ENCODE measurements at regions not wholly inside any gene's neighbourhood (a gene's known extent, or its start where the extent isn't known, plus 50 kb on each side); places are given as distances from the start of the nearest gene placed in this dataset.

GRCh38 chr4:177155454-177155853 is 154.2 kb upstream of the NEIL3 start:
- TF ChIP-seq, protein P1, sequence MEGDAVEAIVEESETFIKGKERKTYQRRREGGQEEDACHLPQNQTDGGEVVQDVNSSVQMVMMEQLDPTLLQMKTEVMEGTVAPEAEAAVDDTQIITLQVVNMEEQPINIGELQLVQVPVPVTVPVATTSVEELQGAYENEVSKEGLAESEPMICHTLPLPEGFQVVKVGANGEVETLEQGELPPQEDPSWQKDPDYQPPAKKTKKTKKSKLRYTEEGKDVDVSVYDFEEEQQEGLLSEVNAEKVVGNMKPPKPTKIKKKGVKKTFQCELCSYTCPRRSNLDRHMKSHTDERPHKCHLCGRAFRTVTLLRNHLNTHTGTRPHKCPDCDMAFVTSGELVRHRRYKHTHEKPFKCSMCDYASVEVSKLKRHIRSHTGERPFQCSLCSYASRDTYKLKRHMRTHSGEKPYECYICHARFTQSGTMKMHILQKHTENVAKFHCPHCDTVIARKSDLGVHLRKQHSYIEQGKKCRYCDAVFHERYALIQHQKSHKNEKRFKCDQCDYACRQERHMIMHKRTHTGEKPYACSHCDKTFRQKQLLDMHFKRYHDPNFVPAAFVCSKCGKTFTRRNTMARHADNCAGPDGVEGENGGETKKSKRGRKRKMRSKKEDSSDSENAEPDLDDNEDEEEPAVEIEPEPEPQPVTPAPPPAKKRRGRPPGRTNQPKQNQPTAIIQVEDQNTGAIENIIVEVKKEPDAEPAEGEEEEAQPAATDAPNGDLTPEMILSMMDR (IDR thresholded peaks at IDR 0.05; ENCODE audit: borderline replicate concordance, insufficient read depth, low read depth, low read length), result no peak
- no peak overlapping the region for H3K4me3 ChIP-seq (ENCODE audit: low read depth, low read length)

- TF ChIP-seq, protein P1 (IDR thresholded peaks at IDR 0.05; ENCODE audit: borderline replicate concordance, insufficient read depth, low read depth, low read length), result no peak
- no peak overlapping the region for H3K4me3 ChIP-seq (ENCODE audit: low read depth, low read length)
These were observed 150.1 kb upstream of the NEIL3 start for GRCh38 chr4:177159600-177159999.

GRCh38 chr4:177161781-177162180 is 147.9 kb upstream of the NEIL3 start:
- TF ChIP-seq, protein P1 (IDR thresholded peaks at IDR 0.05; ENCODE audit: borderline replicate concordance, insufficient read depth, low read depth, low read length), result no peak
- no peak overlapping the region for H3K4me3 ChIP-seq (ENCODE audit: low read depth, low read length)

GRCh38 chr4:177163532-177163931 is 146.1 kb upstream of the NEIL3 start:
- TF ChIP-seq, protein P1 (IDR thresholded peaks at IDR 0.05; ENCODE audit: borderline replicate concordance, insufficient read depth, low read depth, low read length), result no peak

GRCh38 chr4:177171588-177171987 is 138.1 kb upstream of the NEIL3 start:
- no peak overlapping the region for H3K4me3 ChIP-seq (ENCODE audit: low read depth, low read length)
- TF ChIP-seq, protein P1 (IDR thresholded peaks at IDR 0.05; ENCODE audit: borderline replicate concordance, insufficient read depth, low read depth, low read length), result no peak

More at GRCh38 chr4:177163532-177163931, 146.1 kb upstream of the NEIL3 start:
- no peak overlapping the region for H3K4me3 ChIP-seq (ENCODE audit: low read depth, low read length)

GRCh38 chr4:177175473-177175872 is 134.2 kb upstream of the NEIL3 start:
- TF ChIP-seq, protein P1 (IDR thresholded peaks at IDR 0.05; ENCODE audit: borderline replicate concordance, insufficient read depth, low read depth, low read length), result no peak
- no peak overlapping the region for H3K4me3 ChIP-seq (ENCODE audit: low read depth, low read length)

DNA sequence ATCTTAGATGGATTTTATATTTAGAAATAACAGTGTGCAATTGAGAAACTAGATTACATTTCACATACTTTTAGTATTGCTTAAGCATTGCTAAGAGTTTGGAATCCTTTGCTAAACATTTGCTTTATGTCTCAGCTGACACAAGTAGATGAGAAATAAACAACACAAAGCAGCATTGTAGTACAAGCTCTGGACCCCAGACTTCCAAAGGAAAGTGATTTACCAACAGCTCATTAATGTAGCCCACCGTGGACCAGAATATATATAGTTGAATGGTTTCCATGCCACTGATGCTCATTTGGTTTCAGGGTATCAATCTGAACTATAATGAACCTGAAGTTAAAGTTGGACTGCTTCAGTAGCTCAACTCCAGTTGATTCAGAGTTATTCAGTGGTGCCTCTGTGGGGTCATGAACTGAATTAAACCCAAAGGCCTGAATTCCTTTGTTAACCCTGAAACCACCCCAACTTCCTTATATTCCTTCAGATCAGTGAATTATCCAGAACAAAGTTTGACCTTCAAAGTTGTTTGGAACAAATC is 132.1 kb upstream of the NEIL3 start:
- H3K4me3 ChIP-seq (ENCODE audit: low read depth, low read length), result no peak overlapping the region
- TF ChIP-seq, protein P1 (IDR thresholded peaks at IDR 0.05; ENCODE audit: borderline replicate concordance, insufficient read depth, low read depth, low read length), result no peak

All from GM12875 (cell line).